ENCODE measurements at regions not wholly inside any gene's neighbourhood (a gene's known extent, or its start where the extent isn't known, plus 50 kb on each side); places are given as distances from the start of the nearest gene placed in this dataset.
"Not testable (repeated sequence)": the region's sequence is repeated elsewhere in the genome, so short reads cannot be mapped to it uniquely, and the experiment has no call there.

DNA sequence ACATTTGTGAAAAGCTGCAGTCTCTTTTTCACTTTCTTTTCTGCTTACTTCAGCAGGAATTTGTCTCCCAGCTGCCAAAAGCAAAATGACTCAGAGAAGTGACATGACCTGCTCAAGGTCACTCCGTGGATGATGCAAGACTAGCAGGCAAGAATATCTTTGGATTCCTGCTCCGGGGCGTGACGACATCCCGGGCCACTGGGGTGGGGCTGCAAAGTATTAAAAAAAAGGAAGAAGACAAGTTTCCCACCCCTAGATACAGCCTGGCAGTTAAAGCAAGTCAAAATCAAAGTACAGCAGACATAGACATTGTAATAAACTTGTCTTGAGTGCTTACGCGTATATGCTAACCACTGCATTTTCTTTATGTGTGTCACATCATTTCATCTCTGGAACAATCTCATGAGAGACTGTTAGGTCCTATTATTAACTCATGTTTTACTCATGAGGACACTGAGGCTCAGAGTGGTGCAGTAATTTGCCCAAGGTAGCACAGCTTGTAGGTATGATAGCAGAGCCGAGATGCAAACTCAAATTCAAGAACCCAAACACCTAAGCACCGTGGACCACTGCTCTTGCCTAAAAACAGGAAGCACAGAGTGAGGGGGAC, 485.2 kb upstream of the PROK2 start:
- in situ Hi-C loops (cut with MboI; ENCODE audit: low sequenced_read_pairs): no loop called here

DNA sequence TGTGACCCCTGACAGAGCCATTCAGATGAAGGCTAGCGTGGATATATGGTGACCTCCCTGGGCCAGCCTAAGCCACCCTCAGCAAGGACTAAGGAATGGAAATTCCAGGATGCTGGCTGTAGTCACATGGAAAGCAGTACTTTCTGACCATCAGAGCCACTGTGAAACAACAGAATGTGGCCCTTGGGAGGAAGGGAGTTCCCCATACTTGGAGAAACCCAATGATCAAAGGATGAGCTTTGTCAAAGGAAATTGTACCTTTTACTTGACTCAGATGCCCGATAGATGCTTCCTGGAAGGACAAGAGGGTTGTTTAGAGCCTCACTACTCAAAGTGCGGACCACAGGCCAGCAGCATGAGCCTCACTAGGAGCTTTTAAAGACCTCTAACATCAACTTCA, 484.5 kb upstream of the PROK2 start:
- in situ Hi-C loops (cut with MboI; ENCODE audit: low sequenced_read_pairs): no loop called here

DNA sequence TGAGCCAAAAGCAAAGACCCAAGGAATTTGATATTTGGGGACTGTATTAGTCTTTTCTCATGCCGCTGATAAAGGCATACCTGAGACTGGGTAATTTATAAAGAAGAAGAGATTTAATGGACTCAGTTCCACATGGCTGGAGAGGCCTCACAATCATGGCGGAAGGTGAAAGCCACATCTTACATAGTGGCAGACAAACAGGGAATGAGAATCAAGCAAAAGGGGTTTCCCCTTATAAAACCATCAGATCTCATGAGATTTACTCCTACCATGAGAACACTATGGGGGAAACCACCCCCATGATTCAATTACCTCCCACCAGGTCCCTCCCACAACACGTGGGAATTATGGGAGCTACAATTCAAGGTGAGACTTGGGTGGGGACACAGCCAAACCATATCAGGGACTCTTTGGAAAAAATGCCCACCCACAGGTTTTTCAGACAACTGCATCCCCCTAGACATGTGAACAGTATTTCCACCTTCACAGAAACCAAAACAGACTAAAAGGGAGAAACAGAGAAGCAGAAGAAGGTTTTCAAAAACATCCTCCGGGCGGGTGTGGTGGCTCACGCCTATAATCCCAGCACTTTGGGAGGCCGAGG, 482.1 kb upstream of the PROK2 start:
- in situ Hi-C loops (cut with MboI; ENCODE audit: low sequenced_read_pairs): not testable (repeated sequence)

- in situ Hi-C loops (cut with MboI; ENCODE audit: low sequenced_read_pairs): no loop called here
These were observed 481.0 kb upstream of the PROK2 start for GRCh38 chr3:72266016-72266370.

DNA sequence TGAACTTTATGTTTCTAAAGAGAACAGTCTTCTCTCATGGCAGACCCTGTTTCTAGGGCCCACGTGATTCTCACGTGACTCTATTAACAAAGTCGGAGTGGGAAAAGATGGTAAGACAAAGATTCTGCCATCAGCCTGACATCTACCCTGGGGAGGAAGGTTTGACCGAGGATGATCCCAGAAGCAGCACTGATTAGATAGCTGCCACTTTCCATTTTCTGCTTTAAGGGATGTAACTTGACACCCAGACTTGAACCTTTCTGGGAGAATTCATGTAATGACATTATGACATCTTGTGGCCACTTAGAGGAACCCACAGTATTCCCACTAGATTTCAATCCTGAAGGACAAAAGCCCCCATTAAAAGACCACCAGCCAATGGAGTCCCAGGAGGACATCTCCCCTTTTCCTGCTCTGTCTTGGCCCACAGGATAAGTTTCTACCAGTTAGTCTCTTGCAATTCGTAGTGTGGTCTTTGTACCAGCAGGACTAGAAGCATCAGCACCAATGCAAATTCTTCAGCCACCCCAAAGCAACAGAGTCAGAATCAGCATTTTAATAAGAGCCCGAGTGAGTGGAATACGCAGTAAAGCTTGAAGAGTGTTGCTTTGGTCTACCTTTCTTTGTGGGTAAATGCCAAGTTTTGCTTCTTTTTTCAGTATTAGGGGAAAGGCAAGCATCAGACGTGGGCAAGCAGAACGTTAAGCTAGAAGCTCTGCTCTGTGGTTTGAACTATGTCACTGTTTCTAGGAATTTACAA, 480.5 kb upstream of the PROK2 start:
- in situ Hi-C loops (cut with MboI; ENCODE audit: low sequenced_read_pairs): no loop called here

DNA sequence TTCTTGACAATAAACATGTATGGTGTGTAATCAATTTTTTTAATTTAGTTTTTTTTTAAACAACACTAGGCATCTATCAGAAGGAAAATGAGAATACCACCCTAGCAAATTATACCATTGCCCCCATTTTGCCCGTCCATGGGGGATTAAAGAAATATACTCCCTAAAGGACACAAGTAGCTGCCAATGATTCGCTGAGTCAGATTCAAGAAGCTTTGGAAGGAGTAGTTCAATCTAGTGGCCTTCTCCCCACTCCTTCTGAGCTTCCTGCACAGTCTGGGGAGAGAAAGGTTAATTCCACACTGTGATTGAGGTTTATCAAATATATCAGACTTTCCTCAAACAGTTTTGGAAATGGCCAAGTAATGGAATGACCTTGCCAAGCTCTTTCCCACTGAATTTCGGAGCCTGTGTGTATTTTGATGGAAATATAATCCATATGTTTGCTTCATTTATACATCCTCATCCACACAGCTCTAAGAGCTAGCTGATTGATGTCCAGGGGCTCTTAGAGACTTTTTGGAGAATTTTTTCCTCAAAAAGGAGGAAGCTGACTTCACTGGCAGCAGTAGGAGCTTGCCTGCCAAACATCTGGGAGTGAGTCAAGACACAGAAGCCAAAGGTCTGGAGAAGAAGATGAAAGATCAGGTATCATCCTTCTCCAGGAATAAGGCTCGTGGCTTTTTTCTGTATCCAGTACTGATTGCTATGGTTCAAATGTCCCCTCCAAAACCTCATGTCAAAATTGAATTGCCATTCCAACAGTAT, 478.5 kb upstream of the PROK2 start:
- in situ Hi-C loops (cut with MboI; ENCODE audit: low sequenced_read_pairs): no loop called here

DNA sequence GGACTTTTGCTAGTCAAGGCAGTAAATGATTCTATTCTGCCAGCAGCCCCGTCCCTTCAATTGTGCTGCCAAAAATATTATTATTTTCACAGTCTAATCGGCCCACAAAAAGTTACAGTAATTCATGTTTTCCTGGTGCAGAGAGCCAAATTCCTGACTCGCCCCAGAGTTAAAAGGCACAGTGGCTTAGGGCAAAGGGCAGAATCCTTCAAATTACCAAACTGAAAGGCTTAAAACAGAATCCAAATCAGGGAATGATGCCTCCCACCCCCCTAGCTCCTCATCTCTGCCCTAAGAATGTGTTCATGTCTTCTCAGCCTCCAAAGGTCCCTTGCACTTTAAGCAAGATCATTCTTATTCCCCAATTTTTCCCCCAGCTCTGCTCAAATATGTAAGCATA, 477.8 kb upstream of the PROK2 start:
- in situ Hi-C loops (cut with MboI; ENCODE audit: low sequenced_read_pairs): no loop called here

GRCh38 chr3:72261566-72262564, 476.9 kb upstream of the PROK2 start:
- in situ Hi-C loops (cut with MboI; ENCODE audit: low sequenced_read_pairs): no loop called here

DNA sequence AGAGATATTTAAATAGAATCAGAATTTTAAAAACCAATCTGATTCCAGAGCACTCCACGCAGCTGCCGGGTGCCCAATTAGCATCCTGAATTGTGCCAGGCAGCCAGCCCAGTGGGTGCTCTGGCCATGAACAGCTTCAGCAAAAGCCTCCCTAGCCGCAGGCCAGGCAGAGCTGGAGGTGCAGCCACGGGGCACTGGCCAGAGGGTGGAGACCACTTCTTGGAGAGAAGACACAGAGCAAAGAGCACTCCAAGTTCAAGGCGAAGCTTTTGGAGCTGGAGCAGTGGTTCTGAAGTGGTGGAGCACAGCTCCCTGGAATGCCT, 475.6 kb upstream of the PROK2 start:
- in situ Hi-C loops (cut with MboI; ENCODE audit: low sequenced_read_pairs): no loop called here

- in situ Hi-C loops (cut with MboI; ENCODE audit: low sequenced_read_pairs): no loop called here
These were observed 475.0 kb upstream of the PROK2 start for GRCh38 chr3:72259755-72260587.

GRCh38 chr3:72258361-72259141, 473.6 kb upstream of the PROK2 start:
- in situ Hi-C loops (cut with MboI; ENCODE audit: low sequenced_read_pairs): no loop called here

DNA sequence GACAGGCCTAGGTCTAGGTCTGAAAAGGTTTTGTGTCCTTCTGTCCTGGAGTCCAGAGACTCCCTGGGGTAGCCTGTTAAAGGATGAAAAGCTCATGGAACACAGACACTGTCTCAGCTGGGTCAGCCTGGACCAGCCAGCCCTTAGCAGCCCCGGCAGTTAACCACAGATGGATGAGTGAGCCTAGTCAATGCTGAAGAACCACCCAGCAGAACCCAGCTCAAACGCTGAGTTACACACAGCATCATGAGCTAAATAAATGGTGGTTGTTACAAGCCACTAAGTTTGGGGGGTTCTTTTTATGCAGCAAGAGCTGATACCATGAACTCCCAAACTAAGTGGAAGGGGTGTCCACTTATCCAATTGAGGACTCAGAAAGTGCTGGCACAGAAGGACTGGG, 472.8 kb upstream of the PROK2 start:
- in situ Hi-C loops (cut with MboI; ENCODE audit: low sequenced_read_pairs): no loop called here

DNA sequence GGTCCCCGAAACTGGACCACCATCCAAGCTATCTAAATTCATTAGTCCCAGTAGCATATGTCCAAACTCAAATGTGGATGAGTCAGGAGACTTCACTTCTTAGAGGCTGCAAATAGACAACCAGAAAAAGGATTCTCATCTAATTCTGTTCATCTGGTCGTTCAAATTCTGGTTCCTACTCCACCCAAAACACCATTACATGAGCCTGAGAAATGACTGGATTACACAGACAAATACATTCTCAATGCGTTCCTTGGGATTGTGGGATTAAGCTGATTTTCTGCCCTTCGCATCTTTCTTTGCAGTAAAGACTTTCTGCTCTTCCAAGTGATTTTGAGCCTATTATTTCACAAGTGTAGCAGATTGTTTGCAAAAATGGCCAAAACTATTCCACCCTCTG, 472.3 kb upstream of the PROK2 start:
- in situ Hi-C loops (cut with MboI; ENCODE audit: low sequenced_read_pairs): no loop called here

DNA sequence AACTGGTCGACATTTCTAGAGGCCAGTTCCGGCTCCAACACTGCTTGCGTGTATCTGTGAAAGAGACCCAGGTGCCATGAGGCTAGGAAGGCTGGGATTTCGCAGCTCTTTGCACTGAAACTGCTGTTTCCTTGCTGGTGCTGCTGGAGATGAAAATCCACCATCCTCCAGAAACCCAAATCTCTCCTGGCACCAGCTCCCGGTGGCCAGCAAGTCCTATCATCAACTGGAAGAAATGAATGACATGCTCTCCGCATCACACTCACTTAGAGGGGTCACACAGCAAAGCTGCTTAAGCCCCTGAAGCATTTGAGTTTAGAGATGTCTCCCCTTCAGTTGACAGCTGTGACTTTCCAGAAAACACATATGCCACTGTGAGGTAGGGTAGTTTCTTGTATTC, 471.8 kb upstream of the PROK2 start:
- in situ Hi-C loops (cut with MboI; ENCODE audit: low sequenced_read_pairs): no loop called here

DNA sequence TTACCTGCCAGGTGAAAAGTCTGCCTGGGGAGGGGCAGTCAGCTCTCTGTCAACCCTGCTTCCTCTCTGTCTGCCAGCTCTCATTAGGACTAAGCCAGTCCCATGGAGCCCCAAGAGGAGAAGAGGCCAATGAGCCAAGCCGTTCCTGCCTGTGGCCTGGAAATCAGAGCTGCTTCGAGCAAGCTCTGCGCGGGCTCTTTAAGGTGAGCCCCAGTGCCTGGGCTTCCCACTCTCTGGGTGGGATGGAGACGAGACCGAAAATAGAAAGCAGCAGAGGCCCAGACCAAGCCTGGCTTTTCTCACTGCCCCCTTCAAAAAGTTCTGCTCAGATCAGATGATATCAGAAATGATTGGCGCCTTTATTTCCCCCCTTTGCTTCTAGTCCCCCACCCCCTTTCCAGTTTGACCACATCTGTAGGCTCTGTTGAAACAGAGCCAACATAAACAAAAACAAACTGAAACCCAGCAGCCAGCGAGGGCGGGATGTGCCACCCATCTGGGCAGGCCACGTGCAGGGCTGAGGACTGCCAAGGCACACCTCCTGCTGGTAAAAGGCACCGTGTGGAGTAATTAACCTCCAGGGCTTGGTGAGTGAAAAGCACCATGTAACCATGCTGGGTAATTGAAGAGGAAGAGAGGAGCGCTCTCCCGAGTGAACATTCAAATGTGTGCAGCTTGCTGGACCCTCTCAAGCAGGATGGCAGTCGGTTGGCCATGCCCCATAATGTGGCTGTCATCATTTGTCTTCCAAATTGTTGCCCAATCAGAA, 471.0 kb upstream of the PROK2 start:
- in situ Hi-C loops (cut with MboI; ENCODE audit: low sequenced_read_pairs): no loop called here

GRCh38 chr3:72255191-72255590, 470.2 kb upstream of the PROK2 start:
- in situ Hi-C loops (cut with MboI; ENCODE audit: low sequenced_read_pairs): no loop called here

DNA sequence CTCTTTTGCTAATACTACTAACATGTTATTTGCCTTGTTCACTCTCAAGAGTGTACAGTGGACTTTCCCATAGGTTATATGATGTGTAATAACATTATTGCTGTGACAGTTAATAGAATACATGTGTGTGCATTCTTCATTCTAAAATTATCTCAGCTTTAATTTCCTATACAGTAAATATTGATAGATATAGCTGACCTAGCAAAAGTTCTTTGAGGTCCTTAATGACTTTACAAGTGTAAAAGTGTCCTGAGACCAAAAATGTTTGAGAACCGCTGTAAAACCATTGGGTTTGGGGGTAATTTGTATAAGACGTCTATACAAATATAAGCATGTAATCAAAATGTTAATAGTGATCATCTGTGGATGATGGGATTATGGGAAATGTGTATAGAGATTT, 469.5 kb upstream of the PROK2 start:
- in situ Hi-C loops (cut with MboI; ENCODE audit: low sequenced_read_pairs): no loop called here

DNA sequence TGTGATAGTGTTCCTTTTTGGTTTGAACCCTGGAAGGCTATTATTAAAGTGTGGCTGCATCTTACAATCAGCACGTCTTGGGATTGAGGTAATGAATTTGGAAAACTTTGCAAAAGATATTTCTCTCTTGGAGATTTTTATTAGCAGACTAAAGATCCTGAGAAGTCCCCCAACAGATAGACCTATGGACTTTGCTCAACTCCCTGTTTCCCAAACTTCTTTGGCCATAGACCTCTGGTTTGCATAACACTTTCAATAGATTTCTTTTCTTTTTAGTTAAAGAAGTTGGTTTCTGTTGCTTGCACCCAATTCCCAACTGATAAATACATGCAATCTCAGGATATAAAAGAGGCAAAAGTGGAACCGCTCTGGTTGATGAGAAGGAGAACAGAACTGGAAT, 465.8 kb upstream of the PROK2 start:
- in situ Hi-C loops (cut with MboI; ENCODE audit: low sequenced_read_pairs): no loop called here

Data from HL-60/S4 treated with retinoic acid at 250 ng/mL for 4 days and 3 days (cell line).